HG02981 (cell line): ENCODE measurements at regions not wholly inside any gene's neighbourhood (a gene's known extent, or its start where the extent isn't known, plus 50 kb on each side); places are given as distances from the start of the nearest gene placed in this dataset.

Source experiments
- ATAC-seq: cut with Tn5 transposase; IDR thresholded peaks from one replicate; pipeline ENCODE4 v1.9.1; 2021; ENCODE audit warnings: mild to moderate bottlenecking, moderate library complexity; ENCODE audit not compliant: unreplicated experiment

DNA sequence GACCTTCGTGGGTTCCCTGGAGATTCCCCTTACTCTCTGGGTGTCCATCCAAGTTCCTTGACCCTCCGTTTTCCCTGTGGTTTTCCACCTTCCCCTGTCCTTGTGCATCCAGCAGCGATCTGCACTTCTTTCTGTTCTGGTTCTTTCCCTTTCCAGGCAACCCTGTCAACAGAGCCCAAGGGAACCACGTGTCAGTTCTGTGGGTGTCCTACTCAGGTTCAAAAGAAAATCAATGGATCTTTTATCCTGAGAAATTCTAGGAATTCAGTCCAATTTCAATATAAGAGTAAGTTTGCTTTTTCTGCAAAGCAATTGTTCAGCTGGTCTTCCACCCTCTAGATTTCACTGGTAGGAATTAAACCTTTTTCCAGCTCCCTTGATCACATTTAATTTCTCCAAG, 1394.8 kb upstream of the SLC10A2 start:
- ATAC-seq, result no peak

GRCh38 chr13:104460554-104460953, 1394.3 kb upstream of the SLC10A2 start:
- no peak for ATAC-seq

DNA sequence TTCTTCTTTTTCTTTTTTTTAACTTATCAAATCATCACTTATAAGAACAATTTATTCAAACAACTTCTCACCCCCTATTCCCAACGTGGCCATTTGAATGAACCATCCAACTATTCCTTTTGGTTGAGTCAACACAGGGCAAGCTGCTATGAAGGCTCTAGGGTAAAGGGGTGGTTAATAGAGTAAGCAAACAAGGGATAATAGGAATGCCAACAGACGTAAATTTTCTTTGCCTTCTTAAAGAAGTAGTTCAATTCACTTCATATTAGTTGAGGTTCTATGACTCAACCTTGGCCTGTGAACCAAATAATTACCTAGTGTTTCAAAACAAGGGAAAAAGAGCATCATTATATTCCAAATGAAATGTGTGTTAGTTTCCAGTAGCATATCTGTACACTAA, 1383.8 kb upstream of the SLC10A2 start:
- no peak for ATAC-seq

DNA sequence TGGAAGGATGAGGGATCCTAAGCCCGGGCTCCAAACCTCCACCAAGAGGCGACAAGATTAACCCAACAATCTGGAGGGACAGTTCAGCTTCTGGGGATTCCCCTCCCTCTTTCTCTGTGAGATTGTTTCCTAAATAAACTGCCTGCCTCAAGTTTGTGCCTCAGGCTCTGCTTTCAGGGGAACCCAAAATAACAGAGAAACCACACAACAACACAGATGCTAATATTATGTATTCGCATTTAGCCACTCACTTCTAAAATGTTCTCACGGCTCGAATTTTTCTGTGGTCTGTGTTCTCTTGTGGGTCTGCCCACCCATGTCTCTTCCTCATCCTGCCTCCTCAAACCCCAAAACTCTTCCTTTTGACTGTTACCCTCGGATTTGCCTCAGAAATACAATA, 1381.1 kb upstream of the SLC10A2 start:
- no peak for ATAC-seq

- no peak for ATAC-seq
These were observed 1376.3 kb upstream of the SLC10A2 start for GRCh38 chr13:104442536-104442935.

GRCh38 chr13:104436555-104436954, 1370.3 kb upstream of the SLC10A2 start:
- no peak for ATAC-seq

GRCh38 chr13:104431895-104432294, 1365.7 kb upstream of the SLC10A2 start:
- no peak for ATAC-seq

- no peak for ATAC-seq
These were observed 1360.2 kb upstream of the SLC10A2 start for GRCh38 chr13:104426435-104426834.

GRCh38 chr13:104422668-104423067, 1356.5 kb upstream of the SLC10A2 start:
- no peak for ATAC-seq

DNA sequence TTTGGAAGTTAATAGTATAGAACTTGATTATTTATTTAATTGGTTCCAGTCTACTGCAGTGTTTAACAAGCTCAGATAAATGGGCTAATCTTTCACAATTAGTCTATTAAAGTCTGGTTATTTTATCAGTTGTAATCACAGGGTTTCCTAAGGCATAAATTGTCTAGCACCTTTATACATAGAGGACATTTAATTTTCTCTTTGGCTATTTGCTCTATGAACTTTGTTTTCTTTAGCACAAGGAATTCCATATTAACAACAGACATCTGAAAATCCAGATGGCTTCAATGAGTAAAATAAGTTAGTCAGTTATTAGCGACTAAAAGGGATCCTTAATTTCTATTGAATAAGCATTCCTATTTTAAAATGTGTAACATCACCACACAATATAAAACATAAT, 1350.8 kb upstream of the SLC10A2 start:
- ATAC-seq, result no peak

DNA sequence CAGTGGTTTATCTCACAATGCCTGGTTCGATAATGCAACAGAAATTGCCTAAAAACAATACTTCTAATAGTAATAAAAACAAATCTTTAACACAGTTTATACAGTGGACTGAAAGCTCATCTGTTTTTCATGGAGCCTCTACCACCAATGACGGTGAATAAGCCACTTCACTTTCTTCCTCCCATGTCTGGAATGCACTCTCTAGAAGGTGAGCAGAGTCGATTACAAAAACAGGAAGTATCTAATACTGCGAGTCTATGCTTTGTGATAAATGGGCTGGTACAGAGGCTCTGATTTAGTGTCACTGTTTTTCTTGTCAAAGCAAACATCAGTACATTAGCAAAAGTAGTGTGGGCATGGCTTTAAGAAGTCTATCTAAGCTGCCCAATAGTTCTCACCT, 1348.6 kb upstream of the SLC10A2 start:
- no peak for ATAC-seq

- ATAC-seq, result no peak
These were observed 1348.0 kb upstream of the SLC10A2 start for GRCh38 chr13:104414181-104414580.

DNA sequence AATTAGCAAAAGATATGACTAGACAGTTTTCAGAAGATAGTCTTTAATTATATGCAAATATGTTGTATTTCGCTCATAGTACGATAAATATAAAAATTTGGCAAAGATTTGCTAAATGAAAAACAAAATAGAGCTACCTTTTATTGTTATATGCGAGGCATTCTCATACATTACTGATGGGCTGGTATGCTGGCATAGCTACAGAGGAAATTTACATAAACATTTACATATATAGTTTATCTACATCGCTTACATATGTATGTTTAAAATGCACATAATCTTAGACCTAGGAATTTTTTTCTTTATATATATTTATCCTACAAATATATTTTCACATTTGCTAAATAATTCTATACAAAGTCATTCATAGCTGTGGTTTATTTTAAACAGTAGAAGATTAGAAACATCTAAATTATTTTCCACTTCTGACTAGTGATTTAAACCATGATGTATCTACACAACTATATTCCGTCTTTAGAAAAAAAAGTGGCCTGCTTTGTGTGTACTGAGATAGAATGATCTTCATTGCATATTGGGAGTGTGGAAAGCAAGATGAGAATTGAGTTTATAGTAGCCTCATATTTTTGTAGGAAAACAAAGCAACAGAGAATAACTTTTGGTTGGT, 1345.0 kb upstream of the SLC10A2 start:
- ATAC-seq, result no peak

DNA sequence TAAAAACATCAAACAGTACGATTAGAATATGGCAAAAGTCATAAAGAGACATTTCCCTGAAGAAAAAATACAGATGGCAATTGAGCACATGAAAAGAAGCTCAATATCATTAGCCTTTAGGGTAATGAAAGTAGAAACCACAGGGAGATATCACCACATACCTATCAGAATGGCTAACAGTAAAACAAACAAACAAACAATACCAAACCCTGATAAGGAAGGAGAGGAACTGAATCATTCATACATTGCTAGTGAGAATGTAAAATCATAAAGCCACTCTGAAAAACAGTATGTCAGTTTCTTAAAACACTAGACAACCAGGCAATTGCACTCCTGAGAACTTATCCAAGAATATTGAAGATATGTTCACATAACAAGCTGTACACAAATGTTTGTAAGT, 1342.5 kb upstream of the SLC10A2 start:
- no peak for ATAC-seq

DNA sequence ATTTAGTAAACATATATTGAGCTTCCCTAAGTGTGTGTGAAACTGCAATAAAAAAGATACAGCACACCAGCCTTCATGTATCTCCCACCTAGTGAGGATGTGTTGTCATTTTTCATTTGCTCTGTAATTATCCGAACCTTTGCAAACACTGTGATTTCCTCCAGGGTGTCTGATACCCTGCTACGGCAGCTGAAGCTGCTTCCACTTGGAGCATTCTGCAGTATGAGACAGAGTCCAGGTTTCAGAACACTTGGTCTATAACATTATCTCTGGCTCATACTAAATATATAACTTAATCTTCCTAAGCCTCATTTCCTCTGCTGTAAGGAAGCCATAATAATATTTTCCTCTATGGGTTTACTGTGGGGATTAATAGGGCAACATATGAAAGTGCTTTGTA, 1338.1 kb upstream of the SLC10A2 start:
- no peak for ATAC-seq

GRCh38 chr13:104389691-104390090, 1323.5 kb upstream of the SLC10A2 start:
- no peak for ATAC-seq

- no peak for ATAC-seq
These were observed 1321.3 kb upstream of the SLC10A2 start for GRCh38 chr13:104387510-104387909.

GRCh38 chr13:104385404-104385803, 1319.2 kb upstream of the SLC10A2 start:
- no peak for ATAC-seq

DNA sequence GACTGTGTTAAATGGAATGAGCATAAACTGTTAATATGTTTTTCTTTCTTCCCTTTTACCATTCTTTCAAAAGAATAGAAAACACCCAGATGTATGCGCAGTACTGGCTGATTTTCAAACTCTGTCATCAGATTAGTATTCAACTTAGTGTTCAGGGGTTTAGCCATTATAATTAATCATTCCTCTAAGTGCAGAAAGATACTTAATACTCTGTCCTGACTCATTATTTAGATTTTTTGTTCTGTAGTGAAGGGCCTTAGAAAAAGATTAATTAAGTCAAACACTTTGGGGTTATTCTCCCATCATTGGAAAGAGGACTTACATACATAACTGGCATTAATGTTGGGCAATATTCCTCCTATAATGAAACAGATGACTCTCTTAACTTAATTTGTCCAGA, 1316.7 kb upstream of the SLC10A2 start:
- no peak for ATAC-seq

GRCh38 chr13:104376588-104376987, 1310.4 kb upstream of the SLC10A2 start:
- no peak for ATAC-seq

DNA sequence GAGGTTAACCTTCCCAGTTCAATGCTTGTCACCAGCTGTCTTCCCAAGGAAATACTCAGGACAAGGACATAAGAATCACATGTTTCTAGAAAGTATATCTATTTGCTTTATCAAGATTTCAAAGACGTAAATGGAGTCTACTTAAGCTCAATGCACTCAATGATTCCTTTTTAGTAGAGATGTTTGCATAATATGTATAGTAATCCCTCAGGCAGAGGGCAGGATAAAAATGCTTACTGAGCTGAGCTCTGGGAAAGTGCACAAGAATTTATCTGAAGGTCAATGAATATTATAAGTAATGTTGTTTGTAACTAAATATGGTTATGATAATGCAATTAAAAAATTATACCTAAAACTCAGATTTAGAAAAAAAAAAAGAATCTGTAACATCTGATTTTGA, 1309.4 kb upstream of the SLC10A2 start:
- ATAC-seq, result no peak

- no peak for ATAC-seq
These were observed 1306.0 kb upstream of the SLC10A2 start for GRCh38 chr13:104372095-104372655.

GRCh38 chr13:104365430-104365829, 1299.2 kb upstream of the SLC10A2 start:
- no peak for ATAC-seq
